IMR-90 (cell line): ENCODE measurements at regions not wholly inside any gene's neighbourhood (a gene's known extent, or its start where the extent isn't known, plus 50 kb on each side); places are given as distances from the start of the nearest gene placed in this dataset.

Source experiments
- ATAC-seq: fragments of 200-7000 bp; cut with Tn5 transposase; 2 replicates; pipeline ENCODE4 v1.9.1; 2020; ENCODE audit warnings: low read depth, mild to moderate bottlenecking, moderate library complexity
- BruUV-seq: library from RNA; stranded (reverse); fragments of 400-500 nt; replicated peaks from 2 replicates; lab custom pipeline; 2021; lab: Mats Ljungman, UMichigan
- CTCF ChIA-PET: fragments of 300-600 bp; formaldehyde crosslinking; extraction: SDS; loops from one replicate; lab custom pipeline; 2021; ENCODE audit warnings: antibody characterized with exemption; lab: Yijun Ruan, JAX
- POLR2A ChIA-PET: fragments of 300-600 bp; sonication (Branson Sonifier 250); formaldehyde crosslinking; loops from one replicate; lab custom pipeline; 2022; ENCODE audit warnings: antibody characterized with exemption; ENCODE audit not compliant: unreplicated experiment; lab: Charles Lee
- DNase-seq: peaks from one replicate; pipeline ENCODE4 v3.0.0; 2013
- H2AFZ ChIP-seq: replicated peaks from 2 replicates; pipeline ENCODE3; 2013; ENCODE audit warnings: low read length, mild to moderate bottlenecking; ENCODE audit not compliant: poor library complexity
- H2AK5ac ChIP-seq: 2 replicates; pipeline ENCODE4 v1.6.1; 2013; ENCODE audit warnings: low read depth, low read length, inconsistent platforms
- H2AK9ac ChIP-seq: replicated peaks from 2 replicates; pipeline ENCODE3; 2013; ENCODE audit warnings: mild to moderate bottlenecking, low read depth, low read length, moderate library complexity; ENCODE audit not compliant: poor library complexity
- H2BK120ac ChIP-seq: 2 replicates; pipeline ENCODE4 v1.6.1; 2013; ENCODE audit warnings: low read depth, low read length, inconsistent platforms
- H2BK15ac ChIP-seq: 3 replicates; pipeline ENCODE4 v1.6.1; 2013; ENCODE audit warnings: low read depth, low read length, inconsistent platforms
- H2BK20ac ChIP-seq: 2 replicates; pipeline ENCODE4 v1.6.1; 2013; ENCODE audit warnings: low read depth, mild to moderate bottlenecking, inconsistent platforms, low read length, moderate library complexity
- H2BK5ac ChIP-seq: 2 replicates; pipeline ENCODE4 v1.6.1; 2013; ENCODE audit warnings: mild to moderate bottlenecking, low read depth, low read length, inconsistent platforms; ENCODE audit not compliant: poor library complexity, severe bottlenecking
- H3K14ac ChIP-seq: replicated peaks from 2 replicates; pipeline ENCODE4 v1.6.1; 2013; ENCODE audit warnings: low read depth, low read length, inconsistent platforms
- H3K18ac ChIP-seq: 2 replicates; pipeline ENCODE4 v1.6.1; 2013; ENCODE audit warnings: low read depth, low read length, control low read depth
- H3K23ac ChIP-seq: 2 replicates; pipeline ENCODE4 v1.6.1; 2013; ENCODE audit warnings: low read depth, low read length, inconsistent platforms
- H3K27ac ChIP-seq: 2 replicates; pipeline ENCODE4 v1.5.1; 2013; ENCODE audit warnings: mild to moderate bottlenecking, control low read depth, low read length; ENCODE audit not compliant: insufficient read depth
- H3K27me3 ChIP-seq: 2 replicates; pipeline ENCODE4 v1.6.1; 2013; ENCODE audit warnings: low read length; ENCODE audit not compliant: control insufficient read depth, insufficient read depth
- H3K36me3 ChIP-seq: 2 replicates; pipeline ENCODE4 v1.6.1; 2013; ENCODE audit warnings: low read length, mixed read lengths; ENCODE audit not compliant: control insufficient read depth, insufficient read depth
- H3K4ac ChIP-seq: 2 replicates; pipeline ENCODE4 v1.6.1; 2013; ENCODE audit warnings: low read depth, low read length, inconsistent platforms
- H3K4me1 ChIP-seq: 2 replicates; pipeline ENCODE4 v1.6.1; 2013; ENCODE audit warnings: low read length, mixed read lengths; ENCODE audit not compliant: control insufficient read depth, insufficient read depth
- H3K4me2 ChIP-seq: 2 replicates; pipeline ENCODE4 v1.6.1; 2013; ENCODE audit warnings: low read depth, mild to moderate bottlenecking, control low read depth, low read length, moderate library complexity
- H3K4me3 ChIP-seq: 2 replicates; pipeline ENCODE4 v1.5.1; 2013; ENCODE audit warnings: low read depth, mild to moderate bottlenecking, control low read depth, low read length, moderate library complexity; ENCODE audit not compliant: insufficient read depth
- H3K56ac ChIP-seq: 2 replicates; pipeline ENCODE4 v1.6.1; 2013; ENCODE audit warnings: low read length, inconsistent platforms; ENCODE audit not compliant: insufficient read depth; ENCODE audit errors: extremely low read depth
- H3K79me1 ChIP-seq, 2 experiments: 2 replicates each; pipeline ENCODE4 v1.6.1; 2013; ENCODE audit warnings: low read length in 2 of 2, inconsistent platforms in 1 of 2, low read depth in 1 of 2
- H3K9ac ChIP-seq: 2 replicates; pipeline ENCODE4 v1.6.1; 2013; ENCODE audit warnings: low read depth, low read length, control low read depth
- H3K9me1 ChIP-seq: 2 replicates; pipeline ENCODE4 v1.6.1; 2013; ENCODE audit warnings: low read length, inconsistent platforms; ENCODE audit not compliant: insufficient read depth
- H3K9me3 ChIP-seq: 2 replicates; pipeline ENCODE4 v1.6.1; 2013; ENCODE audit warnings: low read length; ENCODE audit not compliant: control insufficient read depth, insufficient read depth
- H4K20me1 ChIP-seq: 2 replicates; pipeline ENCODE4 v1.6.1; 2013; ENCODE audit warnings: low read length, inconsistent platforms; ENCODE audit not compliant: insufficient read depth
- H4K5ac ChIP-seq: 2 replicates; pipeline ENCODE4 v1.6.1; 2013; ENCODE audit warnings: mild to moderate bottlenecking, low read depth, low read length, control low read depth
- H4K8ac ChIP-seq, 2 experiments: 2 replicates each; pipeline ENCODE4 v1.6.1; 2013; ENCODE audit warnings: low read depth in 2 of 2, low read length in 2 of 2, control low read depth in 1 of 2, inconsistent platforms in 1 of 2
- H4K91ac ChIP-seq: 2 replicates; pipeline ENCODE4 v1.6.1; 2013; ENCODE audit warnings: low read depth, low read length, inconsistent platforms; ENCODE audit not compliant: insufficient read depth
- BHLHE40 ChIP-seq: fragments of 150-350 bp; IDR thresholded peaks from 2 replicates; pipeline ENCODE4 v1.6.1; 2016; ENCODE audit warnings: mild to moderate bottlenecking, low read depth, low read length
- CEBPB ChIP-seq: IDR thresholded peaks from 2 replicates; pipeline ENCODE4 v1.6.1; 2012; ENCODE audit warnings: low read depth, low read length, improper control_type of control experiment
- CHD1 ChIP-seq: IDR thresholded peaks from 2 replicates; pipeline ENCODE4 v1.6.1; 2012; ENCODE audit warnings: low read depth, low read length, improper control_type of control experiment
- CTCF ChIP-seq: conservative IDR thresholded peaks from 2 replicates; pipeline ENCODE4 v1.5.1; 2012; ENCODE audit warnings: mild to moderate bottlenecking, low read depth, low read length, improper control_type of control experiment
- ELK1 ChIP-seq: fragments of 150-350 bp; IDR thresholded peaks from 2 replicates; pipeline ENCODE4 v1.6.1; 2016; ENCODE audit warnings: low read depth, mild to moderate bottlenecking, low read length, moderate library complexity, borderline replicate concordance
- FOS ChIP-seq: fragments of 150-350 bp; IDR thresholded peaks from 2 replicates; pipeline ENCODE4 v1.6.1; 2016; ENCODE audit warnings: low read depth, low read length
- MAFK ChIP-seq: IDR thresholded peaks from 2 replicates; pipeline ENCODE4 v1.6.1; 2012; ENCODE audit warnings: low read depth, low read length, improper control_type of control experiment
- MAZ ChIP-seq: IDR thresholded peaks from 2 replicates; pipeline ENCODE4 v1.6.1; 2012; ENCODE audit warnings: low read depth, mild to moderate bottlenecking, low read length, improper control_type of control experiment, moderate library complexity, borderline replicate concordance
- MXI1 ChIP-seq: IDR thresholded peaks from 2 replicates; pipeline ENCODE4 v1.6.1; 2012; ENCODE audit warnings: low read depth, mild to moderate bottlenecking, low read length, moderate library complexity, borderline replicate concordance
- NFE2L2 ChIP-seq: fragments of 150-350 bp; IDR thresholded peaks from 2 replicates; pipeline ENCODE4 v1.6.1; 2016; ENCODE audit warnings: low read depth, mild to moderate bottlenecking, low read length
- POLR2A ChIP-seq: IDR thresholded peaks from 2 replicates; pipeline ENCODE4 v1.6.1; 2012; ENCODE audit warnings: mild to moderate bottlenecking, low read depth, low read length
- RAD21 ChIP-seq: IDR thresholded peaks from 2 replicates; pipeline ENCODE4 v1.6.1; 2012; ENCODE audit warnings: low read length, improper control_type of control experiment
- RCOR1 ChIP-seq: IDR thresholded peaks from 2 replicates; pipeline ENCODE4 v1.6.1; 2012; ENCODE audit warnings: mild to moderate bottlenecking, low read length, improper control_type of control experiment; ENCODE audit not compliant: insufficient replicate concordance
- RFX5 ChIP-seq: IDR thresholded peaks from 2 replicates; pipeline ENCODE4 v1.8.0; 2012; ENCODE audit warnings: low read depth, mild to moderate bottlenecking, low read length, moderate library complexity
- SMC3 ChIP-seq: fragments of 150-350 bp; IDR thresholded peaks from 2 replicates; pipeline ENCODE4 v1.6.1; 2016; ENCODE audit warnings: low read depth, mild to moderate bottlenecking, antibody characterized with exemption, low read length, moderate library complexity
- WGBS, 2 experiments: methylation state at CpG; one replicate each; pipeline versions ENCODE4 v1.1.5 to v1.1.7; 2013; ENCODE audit warnings: missing lambda C conversion rate in 2 of 2; ENCODE audit not compliant: insufficient read length in 1 of 2; ENCODE audit errors: extremely low coverage in 2 of 2; 5-methylcytosine and 5-hydroxymethylcytosine counted together
- dilution Hi-C: fragments of 300-500 bp; cut with HindIII; formaldehyde crosslinking; loops from one replicate; pipeline ENCODE4 v1.14.3; 2018; ENCODE audit warnings: low sequenced_read_pairs; ENCODE audit not compliant: unreplicated experiment
- in situ Hi-C: fragments of 300-500 bp; cut with MboI; formaldehyde crosslinking; loops from 3 replicates; pipeline ENCODE4 v1.14.3; 2019; ENCODE audit warnings: low sequenced_read_pairs, inconsistent platforms, mixed read lengths
- intact Hi-C: fragments of 100-400 bp; cut with micrococcal nuclease; formaldehyde crosslinking; loops from 2 replicates; pipeline ENCODE4 v1.10.0; 2022
- TF ChIP-seq, protein P1 (sequence below): fragments of 150-350 bp; IDR thresholded peaks from 2 replicates; pipeline ENCODE4 v1.6.1; 2017; ENCODE audit warnings: mild to moderate bottlenecking, antibody characterized with exemption, low read length, low read depth

GRCh38 chr1:242662886-242663285, 138.4 kb upstream of the PLD5 start:
- no peak overlapping the region for H3K23ac ChIP-seq
- TF ChIP-seq MAFK = no peak
- no peak for TF ChIP-seq MAZ
- no peak for TF ChIP-seq POLR2A
- TF ChIP-seq SMC3 = no peak
- TF ChIP-seq MXI1 = no peak
- no peak for TF ChIP-seq CEBPB
- no peak for TF ChIP-seq RCOR1
- no peak for TF ChIP-seq FOS
- TF ChIP-seq NFE2L2 = no peak
- no peak for TF ChIP-seq CHD1
- TF ChIP-seq RFX5 = no peak
- TF ChIP-seq, protein P1, sequence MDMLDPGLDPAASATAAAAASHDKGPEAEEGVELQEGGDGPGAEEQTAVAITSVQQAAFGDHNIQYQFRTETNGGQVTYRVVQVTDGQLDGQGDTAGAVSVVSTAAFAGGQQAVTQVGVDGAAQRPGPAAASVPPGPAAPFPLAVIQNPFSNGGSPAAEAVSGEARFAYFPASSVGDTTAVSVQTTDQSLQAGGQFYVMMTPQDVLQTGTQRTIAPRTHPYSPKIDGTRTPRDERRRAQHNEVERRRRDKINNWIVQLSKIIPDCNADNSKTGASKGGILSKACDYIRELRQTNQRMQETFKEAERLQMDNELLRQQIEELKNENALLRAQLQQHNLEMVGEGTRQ = no peak
- TF ChIP-seq RAD21 = no peak
- no peak for TF ChIP-seq ELK1
- TF ChIP-seq CTCF = no peak
- TF ChIP-seq BHLHE40 = no peak
- H4K91ac ChIP-seq = no peak overlapping the region
- H2AK5ac ChIP-seq = no peak overlapping the region
- H3K9me1 ChIP-seq = no peaks in the 10 kb centered on the region
- dilution Hi-C loops = no loop called here
- no peak overlapping the region for H3K4ac ChIP-seq
- no peak overlapping the region for H3K27ac ChIP-seq
- H3K9ac ChIP-seq = no peak overlapping the region
- H3K36me3 ChIP-seq = no peaks in the 10 kb centered on the region
- H2BK20ac ChIP-seq = no peak overlapping the region
- H3K9me3 ChIP-seq = peaks cover 7% of the 10 kb centered on the region
- WGBS, 2 experiments = no CpG with 5 or more reads among the region's 4 CpGs
- H2BK15ac ChIP-seq = no peak overlapping the region
- no TSS peak for BruUV-seq
- no peak overlapping the region for H2BK120ac ChIP-seq
- H3K79me1 ChIP-seq = no peaks in the 10 kb centered on the region
- ATAC-seq = no peak
- no peak overlapping the region for H4K8ac ChIP-seq
- H2BK5ac ChIP-seq = no peak overlapping the region
- ChIA-PET POLR2A (no interaction called here), CTCF (no interaction called here)
- H3K4me2 ChIP-seq = no peak overlapping the region
- no peaks in the 10 kb centered on the region for H3K27me3 ChIP-seq
- intact Hi-C loops = no loop called here
- no peak overlapping the region for H4K5ac ChIP-seq
- no peak overlapping the region for H2AFZ ChIP-seq
- H2AK9ac ChIP-seq = no peak overlapping the region
- in situ Hi-C loops = no loop called here
- no peak overlapping the region for H3K4me3 ChIP-seq
- no peak for DNase-seq
- H3K4me1 ChIP-seq = no peaks in the 10 kb centered on the region
- H3K18ac ChIP-seq = no peak overlapping the region
- no peak overlapping the region for H3K56ac ChIP-seq
- no peaks in the 10 kb centered on the region for H4K20me1 ChIP-seq
- no peak overlapping the region for H3K14ac ChIP-seq
